ENCODE measurements at regions not wholly inside any gene's neighbourhood (a gene's known extent, or its start where the extent isn't known, plus 50 kb on each side); places are given as distances from the start of the nearest gene placed in this dataset.

DNA sequence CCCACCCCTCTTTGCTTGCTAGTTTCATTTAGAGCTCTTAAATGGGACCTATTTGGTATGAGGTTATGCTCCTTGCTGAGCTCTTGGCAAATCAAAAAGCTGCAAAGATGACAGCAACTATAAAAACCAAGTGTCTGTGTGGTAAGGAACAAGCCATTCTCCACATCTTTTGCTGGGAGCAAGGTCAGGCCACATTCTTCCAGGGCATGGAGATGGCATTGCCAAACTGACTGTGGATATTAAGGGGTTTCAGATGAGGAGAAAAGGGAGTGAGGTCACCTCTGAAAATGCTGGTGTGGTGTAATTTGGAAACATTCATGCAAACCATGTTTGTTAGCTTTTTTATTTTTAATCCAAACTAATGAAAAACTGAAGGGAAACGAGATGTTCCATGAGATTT lies 218.8 kb upstream of the IL12B start:
- TF ChIP-seq, protein P1, sequence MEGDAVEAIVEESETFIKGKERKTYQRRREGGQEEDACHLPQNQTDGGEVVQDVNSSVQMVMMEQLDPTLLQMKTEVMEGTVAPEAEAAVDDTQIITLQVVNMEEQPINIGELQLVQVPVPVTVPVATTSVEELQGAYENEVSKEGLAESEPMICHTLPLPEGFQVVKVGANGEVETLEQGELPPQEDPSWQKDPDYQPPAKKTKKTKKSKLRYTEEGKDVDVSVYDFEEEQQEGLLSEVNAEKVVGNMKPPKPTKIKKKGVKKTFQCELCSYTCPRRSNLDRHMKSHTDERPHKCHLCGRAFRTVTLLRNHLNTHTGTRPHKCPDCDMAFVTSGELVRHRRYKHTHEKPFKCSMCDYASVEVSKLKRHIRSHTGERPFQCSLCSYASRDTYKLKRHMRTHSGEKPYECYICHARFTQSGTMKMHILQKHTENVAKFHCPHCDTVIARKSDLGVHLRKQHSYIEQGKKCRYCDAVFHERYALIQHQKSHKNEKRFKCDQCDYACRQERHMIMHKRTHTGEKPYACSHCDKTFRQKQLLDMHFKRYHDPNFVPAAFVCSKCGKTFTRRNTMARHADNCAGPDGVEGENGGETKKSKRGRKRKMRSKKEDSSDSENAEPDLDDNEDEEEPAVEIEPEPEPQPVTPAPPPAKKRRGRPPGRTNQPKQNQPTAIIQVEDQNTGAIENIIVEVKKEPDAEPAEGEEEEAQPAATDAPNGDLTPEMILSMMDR (IDR thresholded peaks at IDR 0.05; ENCODE audit: low read length), result no peak
- no peak for TF ChIP-seq EZH2 (optimal IDR thresholded peaks at IDR 0.05; ENCODE audit: low read depth, low read length)
- no peak for TF ChIP-seq EZH2phosphoT487 (IDR thresholded peaks at IDR 0.05; ENCODE audit: low read length)
